HFF-Myc (cell line): ENCODE measurements at regions not wholly inside any gene's neighbourhood (a gene's known extent, or its start where the extent isn't known, plus 50 kb on each side); places are given as distances from the start of the nearest gene placed in this dataset.

Experiments used
- DNase-seq: peaks from one replicate; pipeline ENCODE4 v3.0.0-alpha.2; 2011; ENCODE audit warnings: low read depth; ENCODE audit errors: extremely low read depth
- H3K4me3 ChIP-seq: replicated peaks from 2 replicates; pipeline ENCODE4 v1.5.1; 2011; ENCODE audit warnings: low read depth, mild to moderate bottlenecking, control low read depth, low read length
- TF ChIP-seq, protein P1 (sequence below): IDR thresholded peaks from 2 replicates; pipeline ENCODE4 v1.5.1; 2012; ENCODE audit warnings: mild to moderate bottlenecking, low read depth, low read length, control low read depth; ENCODE audit errors: missing control alignments

DNA sequence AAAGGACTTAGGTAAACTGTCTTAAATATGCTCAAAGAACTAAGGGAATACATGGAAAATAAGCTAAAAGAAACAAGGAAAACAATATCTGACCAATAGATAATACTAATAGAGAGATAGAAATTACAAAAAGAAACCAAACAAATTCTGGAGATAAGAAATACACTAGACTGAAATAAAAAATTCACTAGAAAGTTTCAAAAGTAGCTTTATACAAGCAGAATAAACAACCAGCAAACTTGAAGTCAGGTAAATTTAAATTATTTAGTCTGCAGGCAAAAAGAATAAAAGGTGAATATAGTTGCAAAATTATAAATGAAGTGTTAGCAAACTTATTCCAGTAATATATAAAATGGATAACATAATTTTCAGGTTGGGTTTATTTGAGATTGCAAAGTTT is 760.9 kb upstream of the INTU start:
- TF ChIP-seq, protein P1, sequence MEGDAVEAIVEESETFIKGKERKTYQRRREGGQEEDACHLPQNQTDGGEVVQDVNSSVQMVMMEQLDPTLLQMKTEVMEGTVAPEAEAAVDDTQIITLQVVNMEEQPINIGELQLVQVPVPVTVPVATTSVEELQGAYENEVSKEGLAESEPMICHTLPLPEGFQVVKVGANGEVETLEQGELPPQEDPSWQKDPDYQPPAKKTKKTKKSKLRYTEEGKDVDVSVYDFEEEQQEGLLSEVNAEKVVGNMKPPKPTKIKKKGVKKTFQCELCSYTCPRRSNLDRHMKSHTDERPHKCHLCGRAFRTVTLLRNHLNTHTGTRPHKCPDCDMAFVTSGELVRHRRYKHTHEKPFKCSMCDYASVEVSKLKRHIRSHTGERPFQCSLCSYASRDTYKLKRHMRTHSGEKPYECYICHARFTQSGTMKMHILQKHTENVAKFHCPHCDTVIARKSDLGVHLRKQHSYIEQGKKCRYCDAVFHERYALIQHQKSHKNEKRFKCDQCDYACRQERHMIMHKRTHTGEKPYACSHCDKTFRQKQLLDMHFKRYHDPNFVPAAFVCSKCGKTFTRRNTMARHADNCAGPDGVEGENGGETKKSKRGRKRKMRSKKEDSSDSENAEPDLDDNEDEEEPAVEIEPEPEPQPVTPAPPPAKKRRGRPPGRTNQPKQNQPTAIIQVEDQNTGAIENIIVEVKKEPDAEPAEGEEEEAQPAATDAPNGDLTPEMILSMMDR, result no peak
- H3K4me3 ChIP-seq, result no peak overlapping the region
- DNase-seq, result no peak

DNA sequence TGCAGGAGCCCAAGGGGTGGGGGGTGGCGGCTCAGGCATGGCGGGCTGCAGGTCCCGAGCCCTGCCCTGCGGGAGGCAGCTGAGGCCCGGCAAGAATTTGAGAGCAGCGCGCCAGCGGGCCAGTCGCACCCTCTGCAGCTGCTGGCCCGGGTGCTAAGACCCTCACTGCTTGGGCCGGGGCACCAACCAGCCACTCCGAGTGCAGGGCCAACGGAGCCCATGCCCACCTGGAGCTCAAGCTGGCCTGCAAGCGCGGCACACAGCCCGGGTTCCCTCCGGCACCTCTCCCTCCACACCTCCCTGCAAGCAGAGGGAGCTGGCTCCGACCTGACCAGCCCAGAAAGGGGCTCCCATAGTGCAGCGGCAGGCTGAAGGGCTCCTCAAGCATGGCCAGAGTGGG is 758.2 kb upstream of the INTU start:
- H3K4me3 ChIP-seq, result no peak overlapping the region
- DNase-seq, result no peak
- TF ChIP-seq, protein P1, result no peak

DNA sequence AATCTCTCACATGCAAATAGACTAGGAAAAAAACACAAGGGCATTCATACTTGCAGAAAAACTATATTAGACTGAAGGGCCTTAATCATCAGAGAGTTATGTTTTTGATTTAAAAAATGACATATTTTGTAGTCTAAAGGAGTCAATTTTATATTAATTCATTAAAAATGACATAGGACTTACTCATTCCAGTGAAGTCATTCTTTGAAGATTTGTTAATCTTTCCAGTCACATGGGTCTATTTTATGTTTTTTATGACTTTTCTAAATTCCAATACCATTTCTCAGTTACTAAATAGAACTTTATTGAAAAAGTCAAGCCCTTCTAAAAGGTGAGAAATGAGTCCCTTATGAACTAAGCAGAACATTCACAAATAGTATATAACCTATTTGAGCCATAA is 743.8 kb upstream of the INTU start:
- no peak overlapping the region for H3K4me3 ChIP-seq
- DNase-seq, result no peak
- TF ChIP-seq, protein P1, result no peak

DNA sequence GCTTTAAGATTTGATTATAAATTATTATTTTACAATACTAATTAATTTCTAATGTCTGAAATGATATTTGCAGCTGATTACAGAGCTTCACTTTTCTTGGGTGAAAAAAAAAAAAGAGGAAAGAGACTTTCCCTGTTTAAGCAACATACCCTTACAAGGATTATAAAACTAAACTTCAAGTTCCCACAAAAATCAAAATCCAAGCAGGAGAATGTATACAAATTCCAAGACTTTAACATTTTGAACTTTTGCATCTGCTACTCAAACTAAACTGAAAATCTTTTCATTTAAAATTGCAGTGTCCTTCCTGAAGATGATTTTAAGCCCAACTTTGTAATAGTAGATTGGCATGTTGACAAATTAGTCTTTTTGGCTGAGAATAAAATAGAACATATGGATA is 742.4 kb upstream of the INTU start:
- DNase-seq, result no peak
- TF ChIP-seq, protein P1, result no peak
- H3K4me3 ChIP-seq, result no peak overlapping the region

DNA sequence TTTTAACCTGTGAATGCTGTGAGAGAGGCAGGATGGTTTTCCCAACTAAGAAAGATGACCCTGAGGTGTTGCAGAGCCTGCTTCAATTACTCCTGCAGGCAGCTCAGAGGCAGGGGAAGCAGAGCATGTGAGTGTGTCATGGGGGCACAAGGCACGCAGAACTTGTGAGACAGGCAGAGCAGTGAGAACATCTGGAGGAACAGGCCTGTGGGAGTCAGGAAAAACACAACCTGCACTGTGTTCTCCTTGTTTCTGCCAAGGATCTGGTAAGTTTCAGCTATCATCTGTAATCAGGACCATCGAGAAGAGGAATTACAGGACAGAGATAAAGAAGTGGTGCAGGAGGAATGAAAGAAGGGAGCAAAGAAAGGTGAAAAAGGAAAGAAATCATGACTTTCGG is 741.8 kb upstream of the INTU start:
- TF ChIP-seq, protein P1, result no peak
- peak; percentile 14 for DNase-seq
- H3K4me3 ChIP-seq, result no peak overlapping the region

DNA sequence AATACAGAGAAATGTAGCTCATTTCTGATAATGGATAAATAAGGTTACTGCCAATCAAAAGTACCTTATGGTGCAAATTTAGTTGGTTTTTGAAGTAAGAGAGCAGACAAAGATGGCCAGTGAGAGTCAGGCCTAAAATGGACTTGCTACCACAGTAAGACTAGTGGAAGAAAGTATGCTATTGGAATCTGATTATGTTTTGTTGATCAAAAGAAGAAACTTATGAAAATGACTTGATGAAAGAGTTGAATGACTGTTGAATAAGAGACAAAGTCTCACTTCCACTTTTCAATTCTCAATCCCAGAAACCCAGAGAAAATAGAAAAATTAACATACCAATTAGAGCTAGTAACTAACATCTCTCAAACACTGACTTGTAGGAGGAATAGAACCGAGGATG is 737.8 kb upstream of the INTU start:
- DNase-seq, result no peak
- no peak overlapping the region for H3K4me3 ChIP-seq
- TF ChIP-seq, protein P1, result no peak

DNA sequence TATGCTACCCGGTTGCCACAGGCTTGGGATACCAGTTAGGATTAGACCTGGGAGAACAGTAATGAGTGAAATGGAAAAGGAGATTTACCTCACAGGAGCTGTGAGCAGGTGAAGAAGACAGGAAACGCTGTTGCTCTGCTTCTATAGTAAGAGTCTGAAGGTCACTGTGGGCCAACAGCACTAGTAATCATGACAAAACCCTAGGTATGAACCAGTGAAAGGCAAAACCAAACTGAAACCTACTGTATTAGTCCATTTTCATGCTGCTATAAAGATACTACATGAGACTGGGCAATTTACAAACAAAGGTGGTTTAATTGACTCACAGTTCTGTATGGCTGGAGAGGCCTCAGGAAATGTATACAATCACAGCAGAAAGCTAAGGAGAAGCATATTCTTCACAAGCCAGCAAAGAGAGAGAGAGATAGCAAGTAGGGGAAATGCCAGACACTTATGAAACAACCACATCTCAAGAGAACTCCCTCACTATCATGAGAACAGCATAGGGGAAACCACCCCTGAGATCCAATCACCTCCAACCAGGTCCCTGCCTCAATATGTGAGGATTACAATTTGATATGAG is 736.7 kb upstream of the INTU start:
- DNase-seq, result no peak
- TF ChIP-seq, protein P1, result no peak
- no peak overlapping the region for H3K4me3 ChIP-seq
